Kidney (tissue), 13 donors: ENCODE measurements at regions not wholly inside any gene's neighbourhood (a gene's known extent, or its start where the extent isn't known, plus 50 kb on each side); places are given as distances from the start of the nearest gene placed in this dataset.

Experiments used
- DNase-seq, 5 donors: peaks; one replicate each; pipeline ENCODE4 v3.0.0-alpha.2; 2013 to 2020
- FAIRE-seq: peaks from 2 replicates; lab custom pipeline; 2012; peaks lifted over from hg19 to GRCh38; lab: Jason Lieb, UNC
- H3K27ac ChIP-seq, 2 donors: one replicate each; pipeline ENCODE4 v1.7.0; 2013; ENCODE audit warnings: low read depth in 2 of 2, low read length in 2 of 2, inconsistent platforms in 1 of 2
- H3K27me3 ChIP-seq: one replicate; pipeline ENCODE4 v1.7.1; 2013; ENCODE audit warnings: low read length, inconsistent platforms; ENCODE audit not compliant: control insufficient read depth, insufficient read depth
- H3K36me3 ChIP-seq, 3 donors: one replicate each; pipeline versions ENCODE4 v1.7.0 to v1.7.1; 2013; ENCODE audit warnings: low read length in 3 of 3, control low read depth in 1 of 3, inconsistent platforms in 1 of 3; ENCODE audit not compliant: insufficient read depth in 3 of 3, control insufficient read depth in 2 of 3
- H3K4me1 ChIP-seq, 3 donors: one replicate each; pipeline versions ENCODE4 v1.7.0 to v1.7.1; 2013; ENCODE audit warnings: low read length in 3 of 3, inconsistent platforms in 1 of 3, low read depth in 1 of 3; ENCODE audit not compliant: control insufficient read depth in 2 of 3, insufficient read depth in 2 of 3
- H3K4me3 ChIP-seq, 3 donors: one replicate each; pipeline versions ENCODE4 v1.7.0 to v1.8.1; 2013; ENCODE audit warnings: low read length in 3 of 3, control low read depth in 1 of 3, inconsistent platforms in 1 of 3
- H3K9ac ChIP-seq, 3 donors: one replicate each; pipeline versions ENCODE4 v1.7.0 to v1.7.1; 2013; ENCODE audit warnings: low read length in 3 of 3, control low read depth in 1 of 3, inconsistent platforms in 1 of 3
- H3K9me3 ChIP-seq, 3 donors: one replicate each; pipeline versions ENCODE4 v1.7.0 to v1.7.1; 2013; ENCODE audit warnings: low read length in 3 of 3, control low read depth in 1 of 3, inconsistent platforms in 1 of 3; ENCODE audit not compliant: control insufficient read depth in 2 of 3, insufficient read depth in 1 of 3
- intact Hi-C: fragments of 100-400 bp; cut with DNase I; formaldehyde crosslinking; loops from one replicate; pipeline ENCODE4 v1.11.1; 2022
- TF ChIP-seq, protein P1 (sequence below): IDR thresholded peaks from 3 replicates; pipeline ENCODE4 v1.5.1; 2012; ENCODE audit warnings: mild to moderate bottlenecking, moderate library complexity, borderline replicate concordance; ENCODE audit not compliant: insufficient read depth; ENCODE audit errors: extremely low read depth
- donor health status: control.
- donor health status: control.
- donor health status: control.
- donor health status: control.
- donor health status: control.
- donor health status: DM: yes; HTN: yes; CAD: no.
- donor health status: Normal renal cell carcinoma (clear cell type).

DNA sequence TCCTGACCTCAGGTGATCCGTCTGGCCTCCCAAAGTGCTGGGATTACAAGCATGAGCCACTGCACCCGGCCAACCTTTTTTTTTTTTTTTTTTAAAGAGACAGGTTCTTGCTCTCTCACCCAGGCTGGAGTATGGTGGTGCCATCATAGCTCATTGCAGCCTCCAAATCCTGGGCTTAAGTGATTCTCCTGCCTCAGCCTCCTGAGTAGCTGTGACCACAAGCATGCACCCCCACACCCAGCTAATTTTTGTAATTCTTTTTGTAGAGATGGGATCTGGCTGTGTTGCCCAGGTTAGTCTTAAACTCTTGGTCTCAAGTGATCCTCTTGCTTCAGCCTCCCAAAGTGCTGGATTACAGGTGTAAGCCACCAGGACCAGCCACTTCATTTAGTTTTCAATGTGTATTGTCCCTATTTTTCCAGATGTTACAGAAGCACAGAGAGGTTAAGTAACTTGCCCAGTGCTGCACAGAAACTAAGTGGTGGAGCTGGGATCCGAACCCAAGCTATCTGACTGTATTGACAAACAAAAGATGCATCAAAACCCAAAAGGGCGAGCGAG lies 55.6 kb upstream of the GRK3 start:
- DNase-seq: no peak
- H3K9me3 ChIP-seq: no peaks in the 10 kb centered on the region
- intact Hi-C loops: no loop called here

DNA sequence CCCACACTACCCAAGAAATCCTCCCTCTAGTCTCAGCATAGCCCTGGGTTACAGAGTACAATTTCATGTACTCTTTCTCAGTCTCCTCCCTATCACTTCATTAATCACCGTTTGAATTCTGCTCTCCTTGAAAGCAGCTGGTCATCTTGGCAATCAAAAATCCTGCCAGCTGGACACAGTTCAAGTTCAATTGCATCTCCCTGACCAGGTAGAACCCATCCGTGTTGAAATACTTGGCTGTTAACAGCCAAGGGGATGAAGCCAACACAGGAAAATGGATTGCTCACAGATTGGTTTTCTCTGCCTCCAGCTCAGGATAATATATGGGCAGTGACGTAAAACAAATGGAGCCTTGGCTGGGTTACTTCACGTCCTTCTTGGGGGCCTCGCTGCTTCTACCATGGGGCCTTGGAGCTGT lies 55.1 kb upstream of the GRK3 start:
- Histone ChIP-seq H3K27ac (no peak overlapping the region), H3K9ac (no peak overlapping the region), H3K9me3 (no peaks in the 10 kb centered on the region), H3K36me3 (peaks cover 0 to 4% (median 4%) of the 10 kb centered on the region in 3 donors), H3K27me3 (no peaks in the 10 kb centered on the region), H3K4me3 (no peak overlapping the region), H3K4me1 (no peaks in the 10 kb centered on the region)
- TF ChIP-seq, protein P1, sequence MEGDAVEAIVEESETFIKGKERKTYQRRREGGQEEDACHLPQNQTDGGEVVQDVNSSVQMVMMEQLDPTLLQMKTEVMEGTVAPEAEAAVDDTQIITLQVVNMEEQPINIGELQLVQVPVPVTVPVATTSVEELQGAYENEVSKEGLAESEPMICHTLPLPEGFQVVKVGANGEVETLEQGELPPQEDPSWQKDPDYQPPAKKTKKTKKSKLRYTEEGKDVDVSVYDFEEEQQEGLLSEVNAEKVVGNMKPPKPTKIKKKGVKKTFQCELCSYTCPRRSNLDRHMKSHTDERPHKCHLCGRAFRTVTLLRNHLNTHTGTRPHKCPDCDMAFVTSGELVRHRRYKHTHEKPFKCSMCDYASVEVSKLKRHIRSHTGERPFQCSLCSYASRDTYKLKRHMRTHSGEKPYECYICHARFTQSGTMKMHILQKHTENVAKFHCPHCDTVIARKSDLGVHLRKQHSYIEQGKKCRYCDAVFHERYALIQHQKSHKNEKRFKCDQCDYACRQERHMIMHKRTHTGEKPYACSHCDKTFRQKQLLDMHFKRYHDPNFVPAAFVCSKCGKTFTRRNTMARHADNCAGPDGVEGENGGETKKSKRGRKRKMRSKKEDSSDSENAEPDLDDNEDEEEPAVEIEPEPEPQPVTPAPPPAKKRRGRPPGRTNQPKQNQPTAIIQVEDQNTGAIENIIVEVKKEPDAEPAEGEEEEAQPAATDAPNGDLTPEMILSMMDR: no peak
- DNase-seq: peak in 2 of 5 donors; percentile 5 to 48
- intact Hi-C loops: no loop called here
- FAIRE-seq: no peak

More for the DNA sequence above, 55.6 kb upstream of the GRK3 start:
- FAIRE-seq: no peak
- H3K9ac ChIP-seq: no peak overlapping the region
- TF ChIP-seq, protein P1: no peak
- H3K27ac ChIP-seq: no peak overlapping the region
- no peaks in the 10 kb centered on the region for H3K27me3 ChIP-seq
- H3K4me3 ChIP-seq: no peak overlapping the region
- peaks cover 0 to 4% (median 4%) of the 10 kb centered on the region in 3 donors for H3K36me3 ChIP-seq
- no peaks in the 10 kb centered on the region for H3K4me1 ChIP-seq

DNA sequence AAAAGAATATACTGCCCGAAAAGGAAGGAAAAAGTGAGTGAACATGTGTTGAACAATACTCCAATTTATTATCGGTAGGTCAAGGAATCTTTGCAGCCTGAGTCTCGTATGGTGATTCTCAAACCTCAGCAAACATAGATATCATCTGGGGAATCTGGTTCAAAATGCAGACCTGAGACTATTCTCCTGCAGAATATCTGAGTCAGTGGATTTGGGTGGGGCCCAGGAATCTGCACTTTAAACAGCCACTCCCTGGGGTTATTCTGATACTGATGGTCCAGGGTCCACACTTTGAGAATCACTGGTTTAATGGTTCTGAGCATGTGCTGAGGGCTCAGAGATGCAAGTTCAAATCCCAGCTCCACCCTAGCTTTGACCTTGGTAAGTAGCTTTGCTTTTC lies 53.6 kb upstream of the GRK3 start:
- FAIRE-seq (no peak), DNase-seq (no peak)
- no peaks in the 10 kb centered on the region for H3K9me3 ChIP-seq
- no peak overlapping the region for H3K9ac ChIP-seq
- intact Hi-C loops: no loop called here
- TF ChIP-seq, protein P1: no peak
- no peaks in the 10 kb centered on the region for H3K27me3 ChIP-seq
- no peaks in the 10 kb centered on the region for H3K4me1 ChIP-seq
- no peak overlapping the region for H3K4me3 ChIP-seq
- H3K36me3 ChIP-seq: peaks cover 0 to 4% (median 4%) of the 10 kb centered on the region in 3 donors
- no peak overlapping the region for H3K27ac ChIP-seq

DNA sequence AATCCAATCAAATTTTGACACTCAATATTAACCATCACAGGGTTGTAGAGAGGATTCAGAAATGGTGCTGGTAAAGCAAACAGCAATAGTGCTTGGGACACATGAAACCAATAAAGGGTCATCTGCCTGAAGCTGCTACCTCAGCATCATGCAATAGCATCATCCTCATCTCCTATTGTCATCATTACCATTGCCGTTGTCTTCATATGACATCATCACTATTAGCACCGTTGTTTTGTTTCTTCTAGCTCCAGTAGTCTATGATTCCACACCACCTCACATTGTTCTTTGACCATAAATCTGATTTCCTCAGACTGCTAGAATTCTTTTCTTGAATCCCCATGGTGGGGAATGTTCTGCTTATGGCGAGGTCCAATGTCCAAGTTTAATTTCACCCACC lies 52.8 kb upstream of the GRK3 start:
- Histone ChIP-seq H3K27ac (no peak overlapping the region), H3K36me3 (peaks cover 0 to 4% (median 4%) of the 10 kb centered on the region in 3 donors), H3K4me3 (no peak overlapping the region), H3K27me3 (no peaks in the 10 kb centered on the region), H3K9me3 (no peaks in the 10 kb centered on the region), H3K9ac (no peak overlapping the region), H3K4me1 (no peaks in the 10 kb centered on the region)
- TF ChIP-seq, protein P1: no peak
- DNase-seq: no peak
- intact Hi-C loops: no loop called here
- no peak for FAIRE-seq
